ENCODE measurements at regions not wholly inside any gene's neighbourhood (a gene's known extent, or its start where the extent isn't known, plus 50 kb on each side); places are given as distances from the start of the nearest gene placed in this dataset.

- intact Hi-C loops (cut with micrococcal nuclease): no loop called here
- no peak overlapping the region for H3K4me3 Mint-ChIP-seq
- H3K36me3 Mint-ChIP-seq: no peaks in the 10 kb centered on the region
- DNase-seq (no peak), ATAC-seq (no peak)
- POLR2A ChIA-PET: no interaction called here
- H3K27me3 Mint-ChIP-seq: no peaks in the 10 kb centered on the region
- no peak overlapping the region for H3K4me3 ChIP-seq (ENCODE audit: low read length)
- no peak overlapping the region for H3K27ac Mint-ChIP-seq
- CTCF ChIA-PET: no interaction called here
- no peaks in the 10 kb centered on the region for H3K9me3 ChIP-seq (ENCODE audit: control insufficient read depth in 2 of 3, low read length in 3 of 3)
- no peaks in the 10 kb centered on the region for H3K36me3 ChIP-seq (ENCODE audit: control insufficient read depth in 2 of 3, insufficient read depth in 3 of 3, low read length in 3 of 3)
- no peaks in the 10 kb centered on the region for H3K4me1 ChIP-seq (ENCODE audit: control insufficient read depth in 2 of 2, insufficient read depth in 2 of 2, low read length in 2 of 2)
- H3K27me3 ChIP-seq (ENCODE audit: control insufficient read depth in 2 of 2, insufficient read depth in 2 of 2, low read length in 2 of 2): no peaks in the 10 kb centered on the region
- H3K9me3 Mint-ChIP-seq: no peaks in the 10 kb centered on the region
- no peak overlapping the region for H3K27ac ChIP-seq (ENCODE audit: low read depth, low read length)
- H3K4me1 Mint-ChIP-seq: peaks cover 5 to 9% (median 8%) of the 10 kb centered on the region in 7 donors
These were observed 137.7 kb upstream of the LRFN2 start for GRCh38 chr6:40724886-40725285.

- Histone ChIP-seq H3K27ac (ENCODE audit: low read depth, low read length) (no peak overlapping the region), H3K9me3 (ENCODE audit: control insufficient read depth in 2 of 3, low read length in 3 of 3) (no peaks in the 10 kb centered on the region), H3K36me3 (ENCODE audit: control insufficient read depth in 2 of 3, insufficient read depth in 3 of 3, low read length in 3 of 3) (no peaks in the 10 kb centered on the region), H3K4me1 (ENCODE audit: control insufficient read depth in 2 of 2, insufficient read depth in 2 of 2, low read length in 2 of 2) (no peaks in the 10 kb centered on the region), H3K27me3 (ENCODE audit: control insufficient read depth in 2 of 2, insufficient read depth in 2 of 2, low read length in 2 of 2) (no peaks in the 10 kb centered on the region), H3K4me3 (ENCODE audit: low read length) (no peak overlapping the region)
- no peak for ATAC-seq
- no peaks in the 10 kb centered on the region for H3K36me3 Mint-ChIP-seq
- CTCF ChIA-PET: no interaction called here
- POLR2A ChIA-PET: no interaction called here
- no peak overlapping the region for H3K4me3 Mint-ChIP-seq
- H3K27ac Mint-ChIP-seq: no peak overlapping the region
- H3K27me3 Mint-ChIP-seq: no peaks in the 10 kb centered on the region
- no peaks in the 10 kb centered on the region for H3K9me3 Mint-ChIP-seq
- peaks cover 14 to 18% (median 15%) of the 10 kb centered on the region in 7 donors for H3K4me1 Mint-ChIP-seq
- intact Hi-C loops (cut with micrococcal nuclease): no loop called here
- no peak for DNase-seq
These were observed 136.8 kb upstream of the LRFN2 start for GRCh38 chr6:40723967-40724366.

DNA sequence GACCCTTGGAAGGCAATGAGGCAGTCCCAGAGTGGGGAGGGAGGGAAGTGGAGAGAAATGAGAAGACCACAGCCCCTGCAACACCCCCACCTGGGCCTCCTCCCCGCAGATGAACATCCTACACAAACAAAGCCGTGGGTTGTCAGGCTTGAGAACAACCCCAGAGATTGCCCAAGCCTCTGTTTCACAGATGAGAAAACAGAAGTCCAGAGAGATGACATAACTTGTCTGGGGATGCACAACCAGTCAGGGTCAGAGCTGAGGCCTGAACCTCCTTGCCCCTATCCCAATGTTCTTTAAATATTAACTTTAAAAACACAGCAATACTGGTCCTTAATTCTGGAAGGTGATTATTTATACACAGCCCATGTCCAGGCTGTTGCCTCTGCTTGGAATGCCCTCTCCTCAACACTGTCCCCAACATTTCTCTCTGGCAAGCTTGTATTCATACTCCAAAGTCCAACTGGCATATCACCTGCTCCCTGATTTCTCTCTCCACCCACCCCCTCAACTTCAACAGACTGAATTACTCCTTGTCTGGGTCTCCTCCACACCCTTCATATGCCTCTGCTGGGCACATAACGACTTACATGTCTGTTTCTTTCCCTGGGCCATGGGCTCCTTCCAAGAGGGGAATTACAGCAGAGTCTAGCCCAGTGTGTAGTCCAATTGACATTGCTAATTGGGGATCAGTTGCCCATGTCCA is 135.5 kb upstream of the LRFN2 start:
- H3K4me1 Mint-ChIP-seq: peaks cover 14 to 19% (median 16%) of the 10 kb centered on the region in 7 donors
- intact Hi-C loops (cut with micrococcal nuclease): no loop called here
- H3K4me3 Mint-ChIP-seq: no peak overlapping the region
- no peak for DNase-seq
- no peaks in the 10 kb centered on the region for H3K27me3 ChIP-seq (ENCODE audit: control insufficient read depth in 2 of 2, insufficient read depth in 2 of 2, low read length in 2 of 2)
- no peak for ATAC-seq
- no peaks in the 10 kb centered on the region for H3K36me3 Mint-ChIP-seq
- H3K27ac ChIP-seq (ENCODE audit: low read depth, low read length): no peak overlapping the region
- H3K4me1 ChIP-seq (ENCODE audit: control insufficient read depth in 2 of 2, insufficient read depth in 2 of 2, low read length in 2 of 2): no peaks in the 10 kb centered on the region
- H3K4me3 ChIP-seq (ENCODE audit: low read length): no peak overlapping the region
- POLR2A ChIA-PET: no interaction called here
- H3K36me3 ChIP-seq (ENCODE audit: control insufficient read depth in 2 of 3, insufficient read depth in 3 of 3, low read length in 3 of 3): no peaks in the 10 kb centered on the region
- CTCF ChIA-PET: no interaction called here
- H3K27ac Mint-ChIP-seq: no peak overlapping the region
- H3K27me3 Mint-ChIP-seq: no peaks in the 10 kb centered on the region
- H3K9me3 Mint-ChIP-seq: no peaks in the 10 kb centered on the region
- H3K9me3 ChIP-seq (ENCODE audit: control insufficient read depth in 2 of 3, low read length in 3 of 3): no peaks in the 10 kb centered on the region

- no peak for DNase-seq
- POLR2A ChIA-PET: no interaction called here
- H3K9me3 ChIP-seq (ENCODE audit: control insufficient read depth in 2 of 3, low read length in 3 of 3): no peaks in the 10 kb centered on the region
- no peaks in the 10 kb centered on the region for H3K36me3 ChIP-seq (ENCODE audit: control insufficient read depth in 2 of 3, insufficient read depth in 3 of 3, low read length in 3 of 3)
- CTCF ChIA-PET: no interaction called here
- H3K27me3 ChIP-seq (ENCODE audit: control insufficient read depth in 2 of 2, insufficient read depth in 2 of 2, low read length in 2 of 2): no peaks in the 10 kb centered on the region
- H3K4me3 ChIP-seq (ENCODE audit: low read length): no peak overlapping the region
- H3K36me3 Mint-ChIP-seq: no peaks in the 10 kb centered on the region
- no peak overlapping the region for H3K27ac Mint-ChIP-seq
- H3K4me3 Mint-ChIP-seq: no peak overlapping the region
- H3K4me1 Mint-ChIP-seq: peaks cover 14 to 19% (median 16%) of the 10 kb centered on the region in 7 donors
- intact Hi-C loops (cut with micrococcal nuclease): no loop called here
- no peaks in the 10 kb centered on the region for H3K9me3 Mint-ChIP-seq
- H3K27ac ChIP-seq (ENCODE audit: low read depth, low read length): no peak overlapping the region
- peaks cover 0 to 2% (median 0%) of the 10 kb centered on the region in 5 donors for H3K27me3 Mint-ChIP-seq
- H3K4me1 ChIP-seq (ENCODE audit: control insufficient read depth in 2 of 2, insufficient read depth in 2 of 2, low read length in 2 of 2): no peaks in the 10 kb centered on the region
- no peak for ATAC-seq
These were observed 134.9 kb upstream of the LRFN2 start for GRCh38 chr6:40722091-40722490.

DNA sequence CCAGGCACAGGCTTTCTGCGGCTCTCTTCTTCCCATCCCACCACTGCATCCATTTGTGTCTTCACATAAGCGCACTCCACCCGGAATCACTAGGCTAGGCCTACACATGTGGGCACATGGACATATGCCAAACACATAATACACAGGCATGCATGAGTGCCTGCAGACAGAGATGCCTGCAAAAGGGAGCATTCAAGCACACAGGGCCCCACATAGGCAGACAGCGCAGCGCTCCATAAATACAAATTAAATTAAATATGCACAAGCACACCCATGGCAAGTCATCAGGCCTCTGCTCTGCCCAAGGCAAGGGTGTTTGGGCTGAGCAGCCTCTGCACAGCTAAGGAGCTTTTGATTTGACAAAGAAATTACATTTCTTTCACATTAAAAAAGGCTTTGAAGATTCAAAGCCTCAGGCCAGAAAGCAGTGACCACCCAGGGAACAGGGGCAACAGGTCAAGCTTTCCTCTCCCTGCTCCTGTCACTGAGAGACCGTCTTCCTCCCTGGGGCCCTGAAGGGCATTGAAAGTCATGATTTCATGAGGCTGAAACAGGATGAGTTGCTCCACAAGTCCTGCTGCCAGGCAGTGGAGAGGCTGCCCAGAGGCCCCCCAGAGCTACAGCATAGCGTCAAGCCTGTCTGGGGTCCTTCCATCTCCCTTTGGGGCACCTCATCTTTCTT is 134.2 kb upstream of the LRFN2 start:
- Mint-ChIP-seq H3K9me3 (no peaks in the 10 kb centered on the region), H3K27ac (peak overlapping the region in 1 of 9 donors; percentile 39), H3K27me3 (peaks cover 0 to 5% (median 0%) of the 10 kb centered on the region in 5 donors), H3K4me1 (peaks cover 14 to 19% (median 16%) of the 10 kb centered on the region in 7 donors), H3K4me3 (no peak overlapping the region), H3K36me3 (no peaks in the 10 kb centered on the region)
- Histone ChIP-seq H3K27me3 (ENCODE audit: control insufficient read depth in 2 of 2, insufficient read depth in 2 of 2, low read length in 2 of 2) (no peaks in the 10 kb centered on the region), H3K36me3 (ENCODE audit: control insufficient read depth in 2 of 3, insufficient read depth in 3 of 3, low read length in 3 of 3) (no peaks in the 10 kb centered on the region), H3K4me1 (ENCODE audit: control insufficient read depth in 2 of 2, insufficient read depth in 2 of 2, low read length in 2 of 2) (no peaks in the 10 kb centered on the region), H3K27ac (ENCODE audit: low read depth, low read length) (no peak overlapping the region), H3K4me3 (ENCODE audit: low read length) (no peak overlapping the region), H3K9me3 (ENCODE audit: control insufficient read depth in 2 of 3, low read length in 3 of 3) (no peaks in the 10 kb centered on the region)
- ATAC-seq (no peak), DNase-seq (no peak)
- intact Hi-C loops (cut with micrococcal nuclease): no loop called here
- CTCF ChIA-PET: no interaction called here
- POLR2A ChIA-PET: no interaction called here

- H3K9me3 ChIP-seq (ENCODE audit: control insufficient read depth in 2 of 3, low read length in 3 of 3): no peaks in the 10 kb centered on the region
- DNase-seq (no peak), ATAC-seq (no peak)
- ChIA-PET CTCF (no interaction called here), POLR2A (no interaction called here)
- peaks cover 14 to 19% (median 16%) of the 10 kb centered on the region in 7 donors for H3K4me1 Mint-ChIP-seq
- no peaks in the 10 kb centered on the region for H3K27me3 ChIP-seq (ENCODE audit: control insufficient read depth in 2 of 2, insufficient read depth in 2 of 2, low read length in 2 of 2)
- H3K36me3 Mint-ChIP-seq: no peaks in the 10 kb centered on the region
- H3K27ac ChIP-seq (ENCODE audit: low read depth, low read length): no peak overlapping the region
- no peaks in the 10 kb centered on the region for H3K9me3 Mint-ChIP-seq
- H3K27ac Mint-ChIP-seq: no peak overlapping the region
- H3K4me3 Mint-ChIP-seq: peak overlapping the region in 1 of 10 donors; percentile 7
- H3K27me3 Mint-ChIP-seq: peaks cover 0 to 9% (median 0%) of the 10 kb centered on the region in 5 donors
- H3K36me3 ChIP-seq (ENCODE audit: control insufficient read depth in 2 of 3, insufficient read depth in 3 of 3, low read length in 3 of 3): no peaks in the 10 kb centered on the region
- intact Hi-C loops (cut with micrococcal nuclease): no loop called here
- H3K4me1 ChIP-seq (ENCODE audit: control insufficient read depth in 2 of 2, insufficient read depth in 2 of 2, low read length in 2 of 2): no peaks in the 10 kb centered on the region
- H3K4me3 ChIP-seq (ENCODE audit: low read length): no peak overlapping the region
These were observed 133.2 kb upstream of the LRFN2 start for GRCh38 chr6:40720375-40720748.

All from naive thymus-derived CD4-positive, alpha-beta T cell (primary cell).